ENCODE measurements at regions not wholly inside any gene's neighbourhood (a gene's known extent, or its start where the extent isn't known, plus 50 kb on each side); places are given as distances from the start of the nearest gene placed in this dataset.
A peak's percentile ranks its signal among the peaks of the same experiment; 100 is the strongest.
"Not testable (repeated sequence)": the region's sequence is repeated elsewhere in the genome, so short reads cannot be mapped to it uniquely, and the experiment has no call there.

- DNase-seq (ENCODE audit: low read depth, low spot score), result no peak
Measured at GRCh38 chr12:42903736-42904135, 314.2 kb upstream of the PRICKLE1 start.

GRCh38 chr12:42902001-42902400 is 312.5 kb upstream of the PRICKLE1 start:
- DNase-seq (ENCODE audit: low read depth, low spot score), result peak; percentile 43
- in situ Hi-C loops (cut with HindIII; ENCODE audit: low pct_unique_long_range_greater_than_20kb, low sequenced_read_pairs), result no loop called here

More at GRCh38 chr12:42903736-42904135, 314.2 kb upstream of the PRICKLE1 start:
- in situ Hi-C loops (cut with HindIII; ENCODE audit: low pct_unique_long_range_greater_than_20kb, low sequenced_read_pairs), result no loop called here

- in situ Hi-C loops (cut with HindIII; ENCODE audit: low pct_unique_long_range_greater_than_20kb, low sequenced_read_pairs), result no loop called here
Measured at GRCh38 chr12:42893803-42894202, 304.3 kb upstream of the PRICKLE1 start.

GRCh38 chr12:42892702-42893551 is 303.4 kb upstream of the PRICKLE1 start:
- DNase-seq (ENCODE audit: low read depth, low spot score), result no peak
- in situ Hi-C loops (cut with HindIII; ENCODE audit: low pct_unique_long_range_greater_than_20kb, low sequenced_read_pairs), result no loop called here

More at GRCh38 chr12:42893803-42894202, 304.3 kb upstream of the PRICKLE1 start:
- DNase-seq (ENCODE audit: low read depth, low spot score), result peak; percentile 11

- in situ Hi-C loops (cut with HindIII; ENCODE audit: low pct_unique_long_range_greater_than_20kb, low sequenced_read_pairs), result no loop called here
- DNase-seq (ENCODE audit: low read depth, low spot score), result no peak
Measured at GRCh38 chr12:42887657-42888056, 298.1 kb upstream of the PRICKLE1 start.

- no peak for DNase-seq (ENCODE audit: low read depth, low spot score)
Measured at GRCh38 chr12:42886160-42886559, 296.6 kb upstream of the PRICKLE1 start.

GRCh38 chr12:42885677-42886076 is 296.1 kb upstream of the PRICKLE1 start:
- in situ Hi-C loops (cut with HindIII; ENCODE audit: low pct_unique_long_range_greater_than_20kb, low sequenced_read_pairs), result no loop called here
- DNase-seq (ENCODE audit: low read depth, low spot score), result no peak

More at GRCh38 chr12:42886160-42886559, 296.6 kb upstream of the PRICKLE1 start:
- in situ Hi-C loops (cut with HindIII; ENCODE audit: low pct_unique_long_range_greater_than_20kb, low sequenced_read_pairs), result no loop called here

DNA sequence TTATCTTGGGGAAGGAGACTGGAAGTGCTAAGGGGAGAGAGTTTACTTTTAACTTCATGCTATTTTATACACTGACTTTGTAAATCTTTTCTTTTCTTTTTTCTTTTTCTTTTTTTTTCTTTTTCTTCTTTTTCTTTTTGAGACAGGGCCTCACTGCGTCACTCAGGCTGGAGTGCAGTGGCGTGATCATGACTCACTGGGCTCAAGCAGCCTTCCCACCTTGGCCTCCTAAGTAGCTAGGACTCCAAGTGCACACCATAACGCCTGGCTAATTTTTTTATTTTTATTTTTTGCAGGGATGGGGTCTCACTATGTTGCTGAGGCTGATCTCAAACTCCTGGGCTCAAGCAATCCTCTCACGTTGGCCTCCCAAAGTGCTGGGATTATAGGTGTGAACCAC is 294.6 kb upstream of the PRICKLE1 start:
- no peak for DNase-seq (ENCODE audit: low read depth, low spot score)
- in situ Hi-C loops (cut with HindIII; ENCODE audit: low pct_unique_long_range_greater_than_20kb, low sequenced_read_pairs), result no loop called here

GRCh38 chr12:42873401-42873800 is 283.9 kb upstream of the PRICKLE1 start:
- in situ Hi-C loops (cut with HindIII; ENCODE audit: low pct_unique_long_range_greater_than_20kb, low sequenced_read_pairs), result no loop called here

DNA sequence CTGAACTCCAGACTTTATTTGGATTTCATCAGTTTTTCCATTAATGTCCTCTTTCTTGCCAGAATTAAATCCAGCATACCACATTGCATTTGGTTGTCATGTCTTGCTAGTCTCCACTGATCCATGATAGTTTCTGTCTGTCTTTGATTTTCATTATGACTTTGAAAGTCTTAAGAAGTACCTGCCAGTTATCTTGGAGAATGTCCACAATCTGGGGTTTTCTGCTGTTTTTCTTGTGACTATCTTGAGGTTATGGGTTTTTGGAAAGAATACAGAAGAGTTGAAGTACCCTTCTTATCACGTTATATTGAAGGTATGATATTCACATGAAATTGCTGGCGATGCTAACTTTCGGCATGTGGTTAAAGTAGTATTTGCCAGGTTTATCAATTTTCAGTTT is 282.3 kb upstream of the PRICKLE1 start:
- in situ Hi-C loops (cut with HindIII; ENCODE audit: low pct_unique_long_range_greater_than_20kb, low sequenced_read_pairs), result no loop called here
- DNase-seq (ENCODE audit: low read depth, low spot score), result no peak

More at GRCh38 chr12:42873401-42873800, 283.9 kb upstream of the PRICKLE1 start:
- DNase-seq (ENCODE audit: low read depth, low spot score), result no peak

- in situ Hi-C loops (cut with HindIII; ENCODE audit: low pct_unique_long_range_greater_than_20kb, low sequenced_read_pairs), result no loop called here
- DNase-seq (ENCODE audit: low read depth, low spot score), result no peak
Measured at GRCh38 chr12:42868291-42868690, 278.7 kb upstream of the PRICKLE1 start.

DNA sequence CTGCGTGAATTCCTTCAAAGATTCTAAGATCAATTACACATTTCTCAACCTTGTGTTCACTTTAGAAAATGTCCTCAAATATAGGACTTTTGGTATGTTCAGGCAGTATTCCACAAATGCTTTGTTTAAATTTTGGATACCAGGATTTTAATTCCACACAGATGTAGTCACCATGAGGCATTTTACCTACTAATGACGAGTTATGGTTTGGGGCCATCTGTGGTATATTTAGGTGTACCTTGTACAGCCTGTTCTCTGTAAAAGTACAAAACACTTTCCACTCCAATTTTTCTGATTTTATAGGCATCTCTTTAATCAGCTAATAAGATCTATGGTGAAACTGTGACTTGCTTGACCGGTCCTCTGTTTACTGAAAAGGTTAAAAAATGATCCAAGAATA is 275.7 kb upstream of the PRICKLE1 start:
- DNase-seq (ENCODE audit: low read depth, low spot score), result no peak
- in situ Hi-C loops (cut with HindIII; ENCODE audit: low pct_unique_long_range_greater_than_20kb, low sequenced_read_pairs), result no loop called here

- in situ Hi-C loops (cut with HindIII; ENCODE audit: low pct_unique_long_range_greater_than_20kb, low sequenced_read_pairs), result no loop called here
- no peak for DNase-seq (ENCODE audit: low read depth, low spot score)
Measured at GRCh38 chr12:42862055-42862454, 272.5 kb upstream of the PRICKLE1 start.

DNA sequence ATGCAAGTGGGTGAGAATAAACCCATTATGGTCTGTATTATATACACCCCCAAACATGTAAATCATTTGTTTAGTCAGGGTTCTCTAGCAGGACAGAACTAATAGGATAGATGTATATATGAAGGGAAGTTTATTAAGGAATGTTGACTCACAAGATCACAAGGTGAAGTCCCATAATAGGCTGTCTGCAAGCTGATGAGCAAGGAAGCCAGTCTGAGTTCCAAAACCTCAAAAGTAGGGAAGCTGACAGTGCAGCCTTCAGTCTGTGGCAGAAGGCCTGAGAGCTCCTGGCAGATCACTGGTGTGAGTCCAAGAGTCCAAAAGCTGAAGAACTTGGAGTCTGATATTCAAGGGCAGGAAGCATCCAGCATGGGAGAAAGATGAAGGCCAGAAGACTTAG is 270.8 kb upstream of the PRICKLE1 start:
- DNase-seq (ENCODE audit: low read depth, low spot score); in situ Hi-C loops (cut with HindIII; ENCODE audit: low pct_unique_long_range_greater_than_20kb, low sequenced_read_pairs): not testable (repeated sequence)

- peak; percentile 83 for DNase-seq (ENCODE audit: low read depth, low spot score)
- in situ Hi-C loops (cut with HindIII; ENCODE audit: low pct_unique_long_range_greater_than_20kb, low sequenced_read_pairs), result no loop called here
Measured at GRCh38 chr12:42859612-42860011, 270.1 kb upstream of the PRICKLE1 start.

GRCh38 chr12:42857106-42857505 is 267.6 kb upstream of the PRICKLE1 start:
- in situ Hi-C loops (cut with HindIII; ENCODE audit: low pct_unique_long_range_greater_than_20kb, low sequenced_read_pairs), result no loop called here
- DNase-seq (ENCODE audit: low read depth, low spot score), result no peak

DNA sequence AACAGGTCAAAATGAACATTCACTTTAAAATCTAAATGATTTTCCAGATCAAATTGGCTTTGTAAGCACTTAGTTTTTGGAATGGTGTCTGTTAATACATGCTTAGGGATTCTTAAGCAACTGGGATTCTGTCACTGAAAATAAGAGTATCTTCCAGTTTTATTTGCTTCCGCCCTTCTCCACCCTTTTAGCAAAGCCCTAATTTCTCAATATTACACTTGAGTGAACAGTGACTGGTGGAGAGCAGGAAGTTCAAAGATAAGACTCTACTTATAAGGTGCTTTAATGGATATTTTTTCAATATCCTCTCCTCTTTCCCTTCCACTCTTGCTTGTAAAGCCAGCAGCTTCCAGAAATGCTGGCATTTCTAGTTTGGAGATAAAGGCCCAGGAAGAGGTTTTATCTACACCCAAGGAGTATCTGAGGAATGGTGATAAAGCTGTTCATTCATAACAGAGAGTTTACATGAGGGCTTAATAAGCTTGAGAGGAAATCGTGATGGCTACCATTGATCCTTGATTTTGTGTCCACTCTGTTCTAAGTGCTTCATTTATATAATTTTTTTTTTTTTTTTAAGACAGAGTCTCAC is 265.9 kb upstream of the PRICKLE1 start:
- in situ Hi-C loops (cut with HindIII; ENCODE audit: low pct_unique_long_range_greater_than_20kb, low sequenced_read_pairs), result no loop called here
- DNase-seq (ENCODE audit: low read depth, low spot score), result no peak

GRCh38 chr12:42854826-42855225 is 265.3 kb upstream of the PRICKLE1 start:
- in situ Hi-C loops (cut with HindIII; ENCODE audit: low pct_unique_long_range_greater_than_20kb, low sequenced_read_pairs), result no loop called here
- no peak for DNase-seq (ENCODE audit: low read depth, low spot score)

GRCh38 chr12:42854208-42854607 is 264.7 kb upstream of the PRICKLE1 start:
- in situ Hi-C loops (cut with HindIII; ENCODE audit: low pct_unique_long_range_greater_than_20kb, low sequenced_read_pairs), result no loop called here
- DNase-seq (ENCODE audit: low read depth, low spot score), result no peak
